Right ventricle myocardium superior (tissue), 1 donor: ENCODE measurements at regions not wholly inside any gene's neighbourhood (a gene's known extent, or its start where the extent isn't known, plus 50 kb on each side); places are given as distances from the start of the nearest gene placed in this dataset.

Experiments
- ATAC-seq: fragments of 200-7000 bp; cut with Tn5 transposase; one replicate; pipeline ENCODE4 v1.9.1; 2020; ENCODE audit warnings: mild to moderate bottlenecking; ENCODE audit not compliant: poor library complexity
- DNase-seq: peaks from one replicate; pipeline ENCODE4 v3.0.0-alpha.2; 2020
- intact Hi-C: fragments of 100-400 bp; cut with DNase I; formaldehyde crosslinking; loops from one replicate; pipeline ENCODE4 v1.11.2; 2022
- donor health status: DM: no; HTN: yes; CAD: no; lungs with severe emphysema.

- DNase-seq (no peak), ATAC-seq (no peak)
- intact Hi-C loops = no loop called here
Measured at GRCh38 chr5:34490506-34491250, 165.4 kb upstream of the RAI14 start.

DNA sequence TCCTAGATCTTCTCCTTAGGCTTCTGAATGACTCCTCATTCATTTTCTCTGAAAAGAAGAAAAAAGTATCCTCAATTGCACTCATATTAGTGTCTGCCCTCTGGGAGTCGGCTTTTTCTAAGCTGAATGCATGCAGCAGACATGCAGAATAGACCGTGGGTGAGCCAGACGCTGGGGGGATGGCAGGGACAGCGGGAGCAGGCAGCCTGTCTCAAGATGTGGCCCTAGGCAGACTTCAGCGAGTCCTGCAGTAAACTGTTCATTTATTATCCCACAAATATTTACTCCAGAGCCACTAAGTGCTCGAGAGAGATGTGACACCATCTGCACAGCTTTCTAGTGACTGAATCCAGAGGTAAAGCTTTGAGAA is 164.9 kb upstream of the RAI14 start:
- ATAC-seq (no peak), DNase-seq (no peak)
- intact Hi-C loops = no loop called here

DNA sequence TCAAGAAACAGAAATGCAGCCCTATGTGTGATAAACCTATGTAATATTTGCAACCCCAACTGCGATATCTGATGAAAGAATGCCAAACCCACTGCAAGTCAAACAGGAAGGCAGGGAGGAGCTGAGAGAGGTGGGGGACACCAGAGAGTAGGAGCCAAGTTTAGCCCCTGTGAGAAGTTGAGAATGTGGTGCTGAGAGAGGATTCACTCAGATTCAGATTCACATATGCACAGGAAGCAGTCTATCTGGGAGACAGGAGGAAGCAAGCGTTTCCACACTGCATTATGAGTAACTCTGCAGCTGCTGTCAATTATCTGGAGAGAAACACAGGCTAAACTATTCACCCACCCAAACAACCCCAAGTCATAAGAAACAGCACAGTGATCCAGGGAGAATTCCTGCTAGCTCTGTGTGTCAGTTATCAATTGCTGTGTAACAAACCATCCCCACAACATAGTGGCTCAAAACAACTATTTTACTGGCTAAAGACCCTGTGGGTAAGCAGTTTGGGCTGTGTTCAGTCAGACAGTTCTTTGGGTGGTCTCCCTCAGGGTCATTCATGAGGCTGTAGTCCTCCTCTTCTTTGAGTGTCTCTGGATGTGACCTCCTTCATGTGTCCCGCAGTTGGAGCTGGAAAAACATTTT is 161.9 kb upstream of the RAI14 start:
- intact Hi-C loops = no loop called here
- DNase-seq = no peak
- no peak for ATAC-seq

DNA sequence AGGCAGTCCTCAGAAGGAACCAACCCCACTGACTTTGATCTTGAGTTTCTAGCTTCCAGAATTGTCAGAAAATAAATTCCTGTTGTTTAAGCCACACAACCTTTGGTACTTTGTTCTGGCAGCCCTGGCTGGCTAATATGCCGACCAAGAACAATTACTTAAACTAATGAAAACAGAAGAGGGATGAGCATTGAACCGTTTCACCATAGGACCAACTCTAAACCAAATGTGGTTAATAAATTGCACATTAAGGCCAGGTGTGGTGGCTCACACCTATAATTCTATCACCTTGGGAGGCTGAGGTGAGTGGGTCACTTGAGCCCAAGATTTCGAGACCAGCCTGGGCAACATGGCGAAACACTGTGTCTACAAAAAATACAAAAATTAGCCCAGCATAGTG is 160.9 kb upstream of the RAI14 start:
- DNase-seq (no peak), ATAC-seq (no peak)
- intact Hi-C loops = no loop called here

DNA sequence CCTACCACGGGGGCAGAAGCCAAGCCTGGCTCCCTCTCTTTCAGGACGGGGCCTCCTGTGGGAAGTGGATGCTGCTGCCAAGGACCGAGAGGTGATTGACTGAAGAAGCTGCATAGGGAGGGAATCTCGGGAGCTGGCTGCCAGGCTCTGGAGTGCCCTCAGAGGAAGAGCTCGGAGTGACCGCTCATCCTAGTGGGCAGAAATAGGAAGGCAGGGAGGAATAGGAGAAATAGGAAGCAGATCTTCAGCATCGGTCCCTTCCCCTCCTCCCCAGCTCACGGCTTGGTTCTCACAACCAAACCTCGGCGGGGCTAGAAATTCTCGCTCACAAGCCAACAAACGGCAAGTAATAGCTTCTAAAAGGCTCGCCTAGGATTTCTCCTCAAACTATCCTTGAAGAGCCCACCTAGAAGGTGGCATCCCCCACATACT is 159.9 kb upstream of the RAI14 start:
- ATAC-seq = peak; percentile 14
- intact Hi-C loops = no loop called here
- DNase-seq = no peak

DNA sequence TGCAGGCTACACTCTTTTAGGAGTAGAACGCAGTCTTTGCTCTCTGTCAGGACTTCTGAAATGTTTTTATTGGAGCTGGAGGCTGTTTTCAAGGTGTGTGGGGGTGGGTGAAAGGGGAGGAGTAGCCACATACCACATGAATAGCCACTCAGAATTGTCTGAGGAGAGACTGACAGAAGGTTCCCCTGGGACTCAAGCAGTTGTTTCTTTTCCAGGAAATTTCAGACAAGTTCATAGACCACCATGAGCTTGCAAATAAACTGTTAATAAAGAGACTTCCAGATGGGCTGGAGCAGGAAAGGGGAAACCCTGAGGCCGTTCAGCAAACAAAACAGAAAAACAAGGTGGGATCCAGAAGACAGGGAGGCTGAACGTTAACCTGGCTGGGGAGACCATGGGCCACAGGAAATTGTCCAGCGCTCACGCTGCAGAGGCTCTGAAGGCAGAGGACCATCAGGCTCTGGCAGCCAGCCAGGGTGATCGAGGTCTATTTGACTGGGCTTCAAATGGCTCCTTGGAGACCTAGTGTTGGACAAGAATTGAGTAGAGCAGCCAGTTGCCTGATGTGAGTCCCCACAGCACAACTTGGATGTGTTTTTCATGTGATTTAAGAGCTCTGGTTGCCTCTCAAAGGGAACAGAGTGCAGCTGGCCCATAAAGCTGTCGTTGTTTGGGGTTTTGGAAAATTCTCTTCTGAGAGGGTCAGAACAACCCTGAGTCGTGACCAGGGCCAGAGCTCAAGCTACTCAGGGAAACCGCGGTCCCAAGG is 159.2 kb upstream of the RAI14 start:
- ATAC-seq (peak; percentile 88), DNase-seq (peak; percentile 83)
- intact Hi-C loops = no loop called here

GRCh38 chr5:34497470-34497808 is 158.7 kb upstream of the RAI14 start:
- ATAC-seq (peak; percentile 36), DNase-seq (peak; percentile 69)
- intact Hi-C loops = no loop called here

DNA sequence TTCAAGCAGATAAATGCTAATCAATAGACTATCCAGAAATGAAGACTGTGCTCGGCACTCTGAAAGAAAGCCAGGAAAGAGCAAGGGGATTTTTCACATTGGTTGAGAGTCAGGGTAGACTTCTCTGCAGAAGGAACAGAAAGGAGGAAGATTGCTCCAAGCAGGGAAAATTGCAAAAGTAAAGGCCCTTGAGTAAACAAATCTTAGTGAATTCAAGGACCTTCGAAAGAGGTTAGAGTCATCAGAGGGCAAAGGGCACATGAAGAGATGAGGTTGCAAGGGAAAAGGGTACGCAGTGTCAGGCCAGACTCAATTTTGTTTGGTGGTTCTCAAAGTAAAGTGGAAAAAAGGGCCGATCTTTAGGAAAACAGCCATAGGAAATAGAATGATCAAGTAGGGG is 157.6 kb upstream of the RAI14 start:
- intact Hi-C loops = no loop called here
- ATAC-seq (no peak), DNase-seq (no peak)

DNA sequence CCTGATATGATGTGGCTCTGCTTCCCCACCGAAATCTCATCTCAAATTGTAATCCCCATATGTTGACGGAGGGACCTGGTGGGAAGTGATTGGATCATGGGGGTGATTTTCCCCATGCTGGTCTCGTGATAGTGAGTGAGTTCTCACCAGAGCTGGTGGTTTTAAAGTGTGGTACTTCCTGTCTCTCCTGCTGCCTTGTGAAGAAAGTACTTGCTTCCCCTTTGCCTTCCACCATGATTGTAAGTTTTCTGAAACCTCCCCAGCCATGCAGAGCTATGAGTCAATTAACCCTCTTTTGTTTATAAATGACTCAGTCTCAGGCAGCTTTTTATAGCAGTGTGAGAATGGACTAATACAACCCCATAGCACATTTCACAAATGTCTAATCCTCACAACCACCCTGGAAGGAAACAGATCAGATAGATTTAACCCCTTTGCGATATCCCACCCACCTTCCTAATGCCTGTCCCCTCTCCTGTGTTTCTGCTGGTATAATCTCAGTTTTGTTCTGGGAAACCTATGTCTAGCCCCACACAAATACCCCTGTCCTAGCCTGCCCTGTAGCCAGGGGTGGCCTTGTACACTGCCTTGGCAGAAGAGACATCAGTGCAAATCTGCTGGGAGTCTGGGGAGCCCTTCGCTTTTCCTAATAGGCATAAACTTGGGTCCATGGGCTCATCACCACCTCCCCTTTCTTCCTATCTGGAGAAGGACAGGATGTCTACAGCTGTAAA is 157.0 kb upstream of the RAI14 start:
- DNase-seq = no peak
- no peak for ATAC-seq
- intact Hi-C loops = no loop called here

GRCh38 chr5:34500236-34500847 is 155.8 kb upstream of the RAI14 start:
- intact Hi-C loops = no loop called here
- DNase-seq (no peak), ATAC-seq (no peak)

DNA sequence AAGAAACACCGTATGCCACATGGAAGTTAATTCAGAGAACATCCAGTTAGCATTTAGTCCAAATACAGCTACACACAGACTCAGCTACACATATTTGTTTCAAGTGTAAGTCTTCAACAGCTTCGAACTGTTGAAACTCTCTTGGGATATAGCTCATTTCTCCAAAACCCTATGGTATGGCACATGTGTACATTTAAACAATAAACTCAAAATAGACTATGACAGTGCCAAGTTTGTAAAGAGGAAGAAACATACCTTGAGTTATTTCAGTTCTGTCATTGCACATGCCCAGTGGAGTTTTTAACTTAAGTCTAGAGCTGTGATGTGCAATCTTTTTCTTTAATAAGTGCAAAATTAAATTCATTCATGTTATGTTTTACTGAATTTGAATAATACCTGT is 155.1 kb upstream of the RAI14 start:
- intact Hi-C loops = no loop called here
- ATAC-seq (no peak), DNase-seq (no peak)

DNA sequence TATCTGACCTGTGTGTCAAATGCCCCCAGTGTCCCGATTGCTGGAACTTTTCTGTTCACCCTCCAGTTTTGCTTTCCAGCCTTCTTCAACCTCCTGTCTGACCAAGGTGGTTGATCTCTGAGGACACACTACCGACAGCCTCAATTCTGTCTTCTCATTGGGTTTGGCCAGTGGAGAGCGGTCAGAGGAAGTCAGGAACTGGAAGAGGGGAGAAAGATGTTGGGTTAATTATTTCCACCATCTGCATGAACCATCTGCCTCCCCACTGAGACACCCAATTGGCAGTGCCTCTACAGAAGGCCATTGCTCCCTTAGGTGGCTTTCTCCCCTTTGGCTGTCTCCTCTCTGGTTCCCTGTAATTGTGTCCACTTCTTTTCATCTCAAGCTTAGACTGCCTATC is 154.3 kb upstream of the RAI14 start:
- no peak for DNase-seq
- ATAC-seq = no peak
- intact Hi-C loops = no loop called here

DNA sequence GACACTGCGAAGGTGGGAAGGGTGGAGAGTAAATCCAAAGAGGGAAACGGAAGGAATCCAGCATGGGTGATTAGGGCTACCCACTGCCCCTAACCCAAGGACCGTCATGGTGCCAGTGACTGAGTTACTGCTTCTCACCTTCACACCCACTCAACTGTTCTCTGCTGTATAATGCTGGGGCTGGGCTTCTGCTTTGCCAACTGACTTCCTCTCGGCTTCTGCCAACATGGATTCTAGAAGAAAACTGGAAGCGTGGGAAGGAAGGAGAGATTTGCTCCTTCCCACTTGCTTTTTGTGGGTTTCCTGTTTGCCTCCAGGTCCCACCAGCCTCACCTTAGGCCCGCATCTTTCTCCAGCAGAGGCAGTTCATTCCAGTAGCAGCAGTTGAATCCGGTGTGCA is 153.5 kb upstream of the RAI14 start:
- DNase-seq = no peak
- intact Hi-C loops = no loop called here
- no peak for ATAC-seq

DNA sequence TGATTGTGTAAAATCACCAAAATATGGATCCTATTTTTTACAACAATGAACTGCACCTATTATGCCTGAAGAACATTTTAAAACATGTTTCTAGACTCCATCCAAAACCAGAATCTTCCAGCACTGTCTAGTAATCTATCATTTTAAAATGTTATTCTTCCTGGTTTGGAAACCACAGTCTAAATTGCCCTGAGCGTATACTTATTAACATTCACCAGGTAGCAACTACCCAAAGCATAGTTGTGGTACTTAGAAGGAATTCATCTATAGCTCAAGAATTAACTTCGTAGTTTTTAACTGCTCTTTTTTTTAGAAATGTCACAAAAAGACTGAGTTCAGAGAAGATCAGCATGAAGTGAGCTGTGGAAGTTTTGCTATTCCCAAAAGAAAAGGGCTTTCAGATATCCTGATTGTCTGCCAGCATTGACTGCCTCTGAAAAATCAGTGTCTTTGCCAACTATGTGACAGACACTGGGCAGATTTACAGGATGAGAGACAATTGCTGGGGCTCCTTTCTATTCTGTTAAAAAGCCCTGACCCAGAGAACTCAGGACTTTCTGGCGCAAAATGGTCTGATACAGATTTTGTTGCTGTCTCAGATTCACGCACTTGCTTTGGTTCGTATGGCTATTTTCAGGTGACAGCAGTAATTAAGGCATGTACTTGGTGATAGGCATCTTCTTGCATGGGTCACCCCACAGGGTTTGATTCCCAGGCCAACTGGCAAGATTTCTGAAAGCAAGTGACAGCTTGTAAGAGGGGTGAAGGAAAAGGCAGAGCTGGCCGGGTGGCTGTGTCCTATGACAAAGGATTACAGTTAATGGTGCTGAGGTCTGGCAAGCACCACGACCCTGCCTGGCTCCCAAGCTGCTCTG is 152.5 kb upstream of the RAI14 start:
- ATAC-seq (peak; percentile 88), DNase-seq (peak; percentile 49)
- intact Hi-C loops = no loop called here

GRCh38 chr5:34504967-34505366 is 151.2 kb upstream of the RAI14 start:
- intact Hi-C loops = no loop called here
- ATAC-seq = no peak
- DNase-seq = no peak

DNA sequence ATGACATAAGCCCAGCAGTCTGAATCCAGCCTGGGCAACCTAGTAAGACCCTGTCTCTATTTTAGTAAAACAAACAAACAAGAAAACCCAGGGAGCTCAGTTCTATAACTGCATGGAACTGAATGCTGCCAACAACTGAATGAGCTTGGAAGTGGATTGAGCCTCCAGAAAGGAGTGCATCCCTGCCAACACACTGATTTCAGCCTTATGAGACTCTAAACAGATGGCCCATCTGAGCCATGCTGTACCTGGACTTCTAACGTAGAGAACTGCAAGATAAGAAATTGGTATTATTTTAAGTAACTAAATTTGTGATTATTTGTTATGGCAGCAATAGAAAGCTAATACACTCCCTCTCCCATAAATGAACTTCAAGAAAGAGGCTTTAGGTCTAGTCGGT is 150.4 kb upstream of the RAI14 start:
- ATAC-seq (no peak), DNase-seq (no peak)
- intact Hi-C loops = no loop called here

- ATAC-seq (no peak), DNase-seq (no peak)
- intact Hi-C loops = no loop called here
Measured at GRCh38 chr5:34507933-34508332, 148.2 kb upstream of the RAI14 start.

- no peak for DNase-seq
- no peak for ATAC-seq
- intact Hi-C loops = no loop called here
Measured at GRCh38 chr5:34509392-34509791, 146.7 kb upstream of the RAI14 start.
